Endothelial cell (in vitro differentiated cells): ENCODE measurements at regions not wholly inside any gene's neighbourhood (a gene's known extent, or its start where the extent isn't known, plus 50 kb on each side); places are given as distances from the start of the nearest gene placed in this dataset.

ENCODE experiments used
- DNase-seq: peaks from one replicate; pipeline ENCODE4 v3.0.0; 2021; ENCODE audit warnings: low spot score
- H3K27ac Mint-ChIP-seq: one replicate; pipeline ENCODE4 v1.8.0; 2021; ENCODE audit warnings: mixed read lengths, inconsistent platforms; ENCODE audit not compliant: unreplicated experiment
- H3K27me3 Mint-ChIP-seq: one replicate; pipeline ENCODE4 v1.8.0; 2021; ENCODE audit warnings: mild to moderate bottlenecking, moderate library complexity, mixed read lengths, inconsistent platforms; ENCODE audit not compliant: unreplicated experiment
- H3K36me3 Mint-ChIP-seq: one replicate; pipeline ENCODE4 v1.8.0; 2021; ENCODE audit warnings: mild to moderate bottlenecking, low read depth, mixed read lengths, inconsistent platforms; ENCODE audit not compliant: unreplicated experiment
- H3K4me1 Mint-ChIP-seq: one replicate; pipeline ENCODE4 v1.8.0; 2021; ENCODE audit warnings: mild to moderate bottlenecking, mixed read lengths, inconsistent platforms; ENCODE audit not compliant: unreplicated experiment
- H3K4me3 Mint-ChIP-seq: one replicate; pipeline ENCODE4 v1.8.0; 2021; ENCODE audit warnings: mild to moderate bottlenecking, mixed read lengths, inconsistent platforms; ENCODE audit not compliant: unreplicated experiment
- H3K9me3 Mint-ChIP-seq: one replicate; pipeline ENCODE4 v1.8.0; 2021; ENCODE audit warnings: mixed read lengths, inconsistent platforms; ENCODE audit not compliant: unreplicated experiment
- CTCF ChIP-seq: fragments of 200-600 bp; sonication (generic); IDR thresholded peaks from one replicate; pipeline ENCODE4 v1.5.0; 2021; ENCODE audit warnings: antibody characterized with exemption; ENCODE audit not compliant: unreplicated experiment

GRCh38 chr3:148077965-148078364, 619.7 kb upstream of the AGTR1 start:
- no peaks in the 10 kb centered on the region for H3K4me1 Mint-ChIP-seq
- no peak overlapping the region for H3K27ac Mint-ChIP-seq
- H3K4me3 Mint-ChIP-seq = no peak overlapping the region
- no peaks in the 10 kb centered on the region for H3K9me3 Mint-ChIP-seq
- no peaks in the 10 kb centered on the region for H3K36me3 Mint-ChIP-seq
- no peak for TF ChIP-seq CTCF
- H3K27me3 Mint-ChIP-seq = no peaks in the 10 kb centered on the region
- DNase-seq = no peak

DNA sequence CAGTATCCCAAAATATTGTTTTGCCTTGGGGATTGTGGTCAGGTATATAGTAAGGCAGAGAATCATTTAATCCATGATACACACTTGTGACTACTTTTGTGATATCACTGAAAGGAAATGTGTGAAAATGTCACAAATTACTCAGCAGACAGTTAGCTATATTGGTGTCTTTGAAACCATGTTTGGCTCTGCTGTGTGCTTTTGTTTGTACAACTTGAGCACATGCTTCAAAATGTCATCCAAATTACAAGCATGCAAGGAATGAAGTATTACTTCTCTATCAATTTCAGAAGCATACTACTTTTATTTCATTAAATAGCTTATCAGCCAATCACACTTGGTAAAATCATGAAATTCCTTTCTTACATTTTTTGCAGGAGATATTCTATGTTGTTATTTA, 619.0 kb upstream of the AGTR1 start:
- no peak overlapping the region for H3K27ac Mint-ChIP-seq

GRCh38 chr3:148079370-148079769, 618.3 kb upstream of the AGTR1 start:
- no peaks in the 10 kb centered on the region for H3K36me3 Mint-ChIP-seq

More for the DNA sequence above, 619.0 kb upstream of the AGTR1 start:
- no peak for DNase-seq
- no peaks in the 10 kb centered on the region for H3K4me1 Mint-ChIP-seq
- H3K9me3 Mint-ChIP-seq = no peaks in the 10 kb centered on the region
- no peak for TF ChIP-seq CTCF
- H3K4me3 Mint-ChIP-seq = no peak overlapping the region
- no peaks in the 10 kb centered on the region for H3K27me3 Mint-ChIP-seq
- H3K36me3 Mint-ChIP-seq = no peaks in the 10 kb centered on the region

DNA sequence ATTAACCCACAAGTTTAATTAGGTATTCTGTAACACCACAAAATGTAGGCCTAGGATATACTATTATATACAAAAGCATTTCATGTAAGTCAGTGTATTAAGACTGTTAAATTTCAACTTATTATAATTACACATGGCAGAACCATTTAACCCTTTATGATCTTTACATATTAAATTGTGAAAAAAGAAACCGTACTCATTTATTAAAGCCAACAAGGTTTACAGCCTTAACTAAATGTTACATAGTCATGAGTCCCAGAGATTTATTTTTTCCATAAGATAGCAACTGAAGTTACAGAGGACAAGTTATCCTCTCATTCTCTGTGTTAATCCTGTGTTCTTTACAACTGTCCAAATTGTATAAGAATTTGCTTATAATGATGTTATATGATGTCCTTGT, 615.8 kb upstream of the AGTR1 start:
- no peak for TF ChIP-seq CTCF
- Mint-ChIP-seq H3K27me3 (no peaks in the 10 kb centered on the region), H3K4me1 (no peaks in the 10 kb centered on the region), H3K4me3 (no peak overlapping the region), H3K36me3 (no peaks in the 10 kb centered on the region), H3K27ac (no peak overlapping the region), H3K9me3 (no peaks in the 10 kb centered on the region)
- DNase-seq = no peak

More at GRCh38 chr3:148079370-148079769, 618.3 kb upstream of the AGTR1 start:
- H3K27me3 Mint-ChIP-seq = no peaks in the 10 kb centered on the region
- DNase-seq = no peak
- TF ChIP-seq CTCF = no peak
- H3K4me3 Mint-ChIP-seq = no peak overlapping the region
- no peak overlapping the region for H3K27ac Mint-ChIP-seq
- H3K9me3 Mint-ChIP-seq = no peaks in the 10 kb centered on the region
- no peaks in the 10 kb centered on the region for H3K4me1 Mint-ChIP-seq

DNA sequence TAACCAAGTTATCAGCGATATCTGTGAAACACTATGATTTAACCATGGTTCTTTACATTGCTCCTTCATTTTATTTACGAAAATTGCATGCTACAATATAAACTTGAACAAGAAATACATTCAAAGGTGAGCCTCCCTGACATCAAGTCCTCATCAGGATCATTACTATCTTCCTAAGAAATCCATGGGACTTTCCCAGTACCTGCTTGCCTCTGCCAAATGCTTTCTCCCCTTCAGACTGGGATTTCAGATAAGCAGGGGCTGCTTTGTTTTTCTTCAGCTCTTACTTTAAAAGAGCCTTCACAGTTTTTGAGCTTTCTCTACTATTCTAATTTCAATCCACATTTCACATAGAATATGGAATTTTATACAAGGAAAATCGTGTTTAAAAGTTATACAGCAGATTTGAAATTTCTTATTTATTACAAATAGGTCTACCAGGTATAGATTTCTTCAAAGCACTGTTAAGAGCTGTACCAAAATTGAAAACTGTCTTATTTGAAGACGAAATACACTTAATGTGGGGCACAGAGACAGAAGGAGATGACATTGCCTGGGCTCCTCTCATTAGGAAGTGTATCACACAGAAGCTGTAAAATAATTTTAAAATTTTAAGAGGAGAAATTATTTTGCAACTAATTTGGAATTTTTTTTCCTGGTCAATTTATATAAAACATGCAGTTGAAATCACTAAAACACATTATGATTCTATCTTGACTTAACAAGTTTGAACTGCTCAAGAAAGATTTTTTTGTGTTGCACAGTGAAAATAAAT, 615.0 kb upstream of the AGTR1 start:
- no peak overlapping the region for H3K4me3 Mint-ChIP-seq
- H3K27me3 Mint-ChIP-seq = no peaks in the 10 kb centered on the region
- DNase-seq = no peak
- H3K27ac Mint-ChIP-seq = no peak overlapping the region
- H3K36me3 Mint-ChIP-seq = no peaks in the 10 kb centered on the region
- no peaks in the 10 kb centered on the region for H3K9me3 Mint-ChIP-seq
- H3K4me1 Mint-ChIP-seq = no peaks in the 10 kb centered on the region
- no peak for TF ChIP-seq CTCF
